ENCODE measurements at regions not wholly inside any gene's neighbourhood (a gene's known extent, or its start where the extent isn't known, plus 50 kb on each side); places are given as distances from the start of the nearest gene placed in this dataset.

GRCh38 chr1:90384193-90384592 lies 332.9 kb downstream of the BARHL2 start (continued):
- no peak for TF ChIP-seq ZNF462 (CRISPR knock-in tag; IDR thresholded peaks at IDR 0.05)
- TF ChIP-seq NANOG (IDR thresholded peaks at IDR 0.05; ENCODE audit: borderline replicate concordance), result no peak
- TF ChIP-seq EZH2 (IDR thresholded peaks at IDR 0.05; ENCODE audit: low read depth, unreplicated experiment), result no peak

DNA sequence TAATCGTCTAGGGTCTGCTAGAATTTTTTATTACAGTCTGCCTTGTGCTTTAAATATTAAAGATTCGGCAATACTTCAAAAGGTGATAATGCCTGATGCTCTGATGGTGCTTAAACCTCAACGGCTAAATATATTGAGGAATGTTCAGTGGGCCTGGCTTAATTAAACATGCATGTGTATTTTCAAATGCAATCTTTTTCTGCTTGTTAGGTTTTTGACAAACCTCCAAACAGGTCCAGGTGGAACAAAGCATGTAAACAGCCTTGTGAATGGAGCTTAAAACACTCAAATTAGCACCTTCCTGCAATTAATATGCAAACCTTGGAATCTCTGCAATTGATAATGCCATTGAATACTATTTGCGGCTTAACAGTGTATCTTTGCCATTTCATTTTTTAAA lies 334.9 kb downstream of the BARHL2 start:
- H3K9me3 Mint-ChIP-seq, result no peaks in the 10 kb centered on the region
- ATAC-seq (no peak), DNase-seq (ENCODE audit: low spot score) (no peak)
- no peaks in the 10 kb centered on the region for H4K20me1 ChIP-seq (replicated peaks; ENCODE audit: insufficient read depth)
- H3K4me1 ChIP-seq (ENCODE audit: insufficient read depth), result peaks cover 6% of the 10 kb centered on the region
- H3K9me2 ChIP-seq (ENCODE audit: insufficient read depth), result no peaks in the 10 kb centered on the region
- H3K27me3 Mint-ChIP-seq (ENCODE audit: insufficient read depth, low read depth, poor library complexity), result no peaks in the 10 kb centered on the region
- H3K4me3 Mint-ChIP-seq, result no peak overlapping the region
- no peaks in the 10 kb centered on the region for H3K36me3 ChIP-seq (ENCODE audit: insufficient read depth)
- H3K36me3 Mint-ChIP-seq (ENCODE audit: low read depth), result no peaks in the 10 kb centered on the region
- H3K4me3 ChIP-seq, result no peak overlapping the region
- no peak overlapping the region for H2AFZ ChIP-seq
- H3K4me2 ChIP-seq, result 0 out of 2 replicates have a peak overlapping the region, but pooled peaks have one; percentile 19
- H3K4me1 Mint-ChIP-seq, result peaks cover 13% of the 10 kb centered on the region; the same call in 1 of the 3 replicates
- no peaks in the 10 kb centered on the region for H3F3A ChIP-seq (replicated peaks; ENCODE audit: low read depth)
- H3K27ac ChIP-seq (ENCODE audit: low read depth), result no peak overlapping the region
- no peaks in the 10 kb centered on the region for H3K27me3 ChIP-seq (ENCODE audit: insufficient read depth)
- H3K27ac Mint-ChIP-seq, result no peak overlapping the region
- H3K79me2 ChIP-seq (replicated peaks; ENCODE audit: insufficient read depth), result no peaks in the 10 kb centered on the region
- TF ChIP-seq JUNB (IDR thresholded peaks at IDR 0.05; ENCODE audit: unreplicated experiment), result no peak
- TF ChIP-seq, protein P1, sequence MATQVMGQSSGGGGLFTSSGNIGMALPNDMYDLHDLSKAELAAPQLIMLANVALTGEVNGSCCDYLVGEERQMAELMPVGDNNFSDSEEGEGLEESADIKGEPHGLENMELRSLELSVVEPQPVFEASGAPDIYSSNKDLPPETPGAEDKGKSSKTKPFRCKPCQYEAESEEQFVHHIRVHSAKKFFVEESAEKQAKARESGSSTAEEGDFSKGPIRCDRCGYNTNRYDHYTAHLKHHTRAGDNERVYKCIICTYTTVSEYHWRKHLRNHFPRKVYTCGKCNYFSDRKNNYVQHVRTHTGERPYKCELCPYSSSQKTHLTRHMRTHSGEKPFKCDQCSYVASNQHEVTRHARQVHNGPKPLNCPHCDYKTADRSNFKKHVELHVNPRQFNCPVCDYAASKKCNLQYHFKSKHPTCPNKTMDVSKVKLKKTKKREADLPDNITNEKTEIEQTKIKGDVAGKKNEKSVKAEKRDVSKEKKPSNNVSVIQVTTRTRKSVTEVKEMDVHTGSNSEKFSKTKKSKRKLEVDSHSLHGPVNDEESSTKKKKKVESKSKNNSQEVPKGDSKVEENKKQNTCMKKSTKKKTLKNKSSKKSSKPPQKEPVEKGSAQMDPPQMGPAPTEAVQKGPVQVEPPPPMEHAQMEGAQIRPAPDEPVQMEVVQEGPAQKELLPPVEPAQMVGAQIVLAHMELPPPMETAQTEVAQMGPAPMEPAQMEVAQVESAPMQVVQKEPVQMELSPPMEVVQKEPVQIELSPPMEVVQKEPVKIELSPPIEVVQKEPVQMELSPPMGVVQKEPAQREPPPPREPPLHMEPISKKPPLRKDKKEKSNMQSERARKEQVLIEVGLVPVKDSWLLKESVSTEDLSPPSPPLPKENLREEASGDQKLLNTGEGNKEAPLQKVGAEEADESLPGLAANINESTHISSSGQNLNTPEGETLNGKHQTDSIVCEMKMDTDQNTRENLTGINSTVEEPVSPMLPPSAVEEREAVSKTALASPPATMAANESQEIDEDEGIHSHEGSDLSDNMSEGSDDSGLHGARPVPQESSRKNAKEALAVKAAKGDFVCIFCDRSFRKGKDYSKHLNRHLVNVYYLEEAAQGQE (IDR thresholded peaks at IDR 0.05; ENCODE audit: unreplicated experiment), result no peak
- no peak for TF ChIP-seq EZH2phosphoT487 (IDR thresholded peaks at IDR 0.05; ENCODE audit: unreplicated experiment)
- TF ChIP-seq ZNF331 (CRISPR knock-in tag; IDR thresholded peaks at IDR 0.05; ENCODE audit: low read depth), result no peak
- TF ChIP-seq POLR2AphosphoS5 (IDR thresholded peaks at IDR 0.05; ENCODE audit: low read depth), result no peak
- no peak for TF ChIP-seq EZH2 (IDR thresholded peaks at IDR 0.05; ENCODE audit: low read depth, unreplicated experiment)
- TF ChIP-seq ZNF114 (CRISPR knock-in tag; IDR thresholded peaks at IDR 0.05), result no peak
- TF ChIP-seq, protein P2, sequence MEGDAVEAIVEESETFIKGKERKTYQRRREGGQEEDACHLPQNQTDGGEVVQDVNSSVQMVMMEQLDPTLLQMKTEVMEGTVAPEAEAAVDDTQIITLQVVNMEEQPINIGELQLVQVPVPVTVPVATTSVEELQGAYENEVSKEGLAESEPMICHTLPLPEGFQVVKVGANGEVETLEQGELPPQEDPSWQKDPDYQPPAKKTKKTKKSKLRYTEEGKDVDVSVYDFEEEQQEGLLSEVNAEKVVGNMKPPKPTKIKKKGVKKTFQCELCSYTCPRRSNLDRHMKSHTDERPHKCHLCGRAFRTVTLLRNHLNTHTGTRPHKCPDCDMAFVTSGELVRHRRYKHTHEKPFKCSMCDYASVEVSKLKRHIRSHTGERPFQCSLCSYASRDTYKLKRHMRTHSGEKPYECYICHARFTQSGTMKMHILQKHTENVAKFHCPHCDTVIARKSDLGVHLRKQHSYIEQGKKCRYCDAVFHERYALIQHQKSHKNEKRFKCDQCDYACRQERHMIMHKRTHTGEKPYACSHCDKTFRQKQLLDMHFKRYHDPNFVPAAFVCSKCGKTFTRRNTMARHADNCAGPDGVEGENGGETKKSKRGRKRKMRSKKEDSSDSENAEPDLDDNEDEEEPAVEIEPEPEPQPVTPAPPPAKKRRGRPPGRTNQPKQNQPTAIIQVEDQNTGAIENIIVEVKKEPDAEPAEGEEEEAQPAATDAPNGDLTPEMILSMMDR (conservative IDR thresholded peaks at IDR 0.05; ENCODE audit: low read depth in 2 of 2), result no peak
- TF ChIP-seq STAT1 (IDR thresholded peaks at IDR 0.05; ENCODE audit: unreplicated experiment), result no peak
- TF ChIP-seq NANOG (IDR thresholded peaks at IDR 0.05; ENCODE audit: borderline replicate concordance), result no peak
- TF ChIP-seq ETS1 (IDR thresholded peaks at IDR 0.05), result no peak
- TF ChIP-seq CREB1 (CRISPR knock-in tag; IDR thresholded peaks at IDR 0.05; ENCODE audit: low read depth), result no peak

All from GM23338 (cell line).